MM.1S (cell line): ENCODE measurements at regions not wholly inside any gene's neighbourhood (a gene's known extent, or its start where the extent isn't known, plus 50 kb on each side); places are given as distances from the start of the nearest gene placed in this dataset.

Experiments used
- DNase-seq: peaks from one replicate; pipeline ENCODE4 v3.0.0-alpha.2; 2015
- H2AFZ ChIP-seq: fragments of 300-600 bp; sonication (generic); 2 replicates; pipeline ENCODE4 v1.6.0; 2016; ENCODE audit warnings: antibody characterized with exemption, low read length
- H3F3A ChIP-seq: fragments of 300-600 bp; sonication (generic); 2 replicates; pipeline ENCODE4 v1.6.1; 2016; ENCODE audit warnings: mild to moderate bottlenecking, antibody characterized with exemption, low read length, moderate library complexity, mixed read lengths; ENCODE audit not compliant: insufficient read depth
- H3K27ac ChIP-seq: fragments of 300-600 bp; sonication (generic); 2 replicates; pipeline ENCODE4 v1.5.1; 2016; ENCODE audit warnings: mild to moderate bottlenecking, low read length
- H3K27me3 ChIP-seq: fragments of 300-600 bp; sonication (generic); replicated peaks from 2 replicates; pipeline ENCODE4 v1.6.0; 2016; ENCODE audit warnings: low read length; ENCODE audit not compliant: insufficient read depth
- H3K36me3 ChIP-seq: fragments of 300-600 bp; sonication (generic); replicated peaks from 2 replicates; pipeline ENCODE4 v1.6.1; 2016; ENCODE audit warnings: mild to moderate bottlenecking, low read length, mixed read lengths; ENCODE audit not compliant: insufficient read depth
- H3K4me1 ChIP-seq: fragments of 300-600 bp; sonication (generic); 2 replicates; pipeline ENCODE4 v1.6.1; 2016; ENCODE audit warnings: low read length, mixed read lengths
- H3K4me2 ChIP-seq: fragments of 300-600 bp; sonication (generic); 2 replicates; pipeline ENCODE4 v1.6.0; 2016; ENCODE audit warnings: low read depth, low read length
- H3K4me3 ChIP-seq: fragments of 300-600 bp; sonication (generic); 2 replicates; pipeline ENCODE4 v1.5.1; 2016; ENCODE audit warnings: low read length, mixed read lengths
- H3K79me2 ChIP-seq: fragments of 300-600 bp; sonication (generic); 2 replicates; pipeline ENCODE4 v1.6.1; 2016; ENCODE audit warnings: mixed run types, low read length, mixed read lengths
- H3K9ac ChIP-seq: fragments of 300-600 bp; sonication (generic); 2 replicates; pipeline ENCODE4 v1.6.1; 2016; ENCODE audit warnings: low read length, mixed read lengths
- H3K9me2 ChIP-seq: fragments of 300-600 bp; sonication (generic); replicated peaks from 2 replicates; pipeline ENCODE4 v1.6.1; 2016; ENCODE audit warnings: mild to moderate bottlenecking, low read length, mixed read lengths; ENCODE audit not compliant: insufficient read depth
- H3K9me3 ChIP-seq: fragments of 300-600 bp; sonication (generic); replicated peaks from 2 replicates; pipeline ENCODE4 v1.6.1; 2016; ENCODE audit warnings: mild to moderate bottlenecking, low read length, mixed read lengths; ENCODE audit not compliant: insufficient read depth
- H4K20me1 ChIP-seq: fragments of 300-600 bp; sonication (generic); 2 replicates; pipeline ENCODE4 v1.6.1; 2016; ENCODE audit warnings: mild to moderate bottlenecking, low read length, moderate library complexity, mixed read lengths; ENCODE audit not compliant: insufficient read depth
- EZH2 ChIP-seq: fragments of 300-600 bp; sonication (generic); optimal IDR thresholded peaks from 2 replicates; pipeline ENCODE3; 2017; ENCODE audit warnings: low read depth, mild to moderate bottlenecking, antibody characterized with exemption, low read length, mixed read lengths
- EZH2phosphoT487 ChIP-seq: fragments of 300-600 bp; sonication (generic); IDR thresholded peaks from 2 replicates; pipeline ENCODE4 v1.6.1; 2018; ENCODE audit warnings: antibody characterized with exemption, low read length
- TF ChIP-seq, protein P1 (sequence below): fragments of 300-600 bp; sonication (generic); IDR thresholded peaks from 2 replicates; pipeline ENCODE4 v1.5.1; 2016; ENCODE audit warnings: antibody characterized with exemption, low read length, mixed read lengths

DNA sequence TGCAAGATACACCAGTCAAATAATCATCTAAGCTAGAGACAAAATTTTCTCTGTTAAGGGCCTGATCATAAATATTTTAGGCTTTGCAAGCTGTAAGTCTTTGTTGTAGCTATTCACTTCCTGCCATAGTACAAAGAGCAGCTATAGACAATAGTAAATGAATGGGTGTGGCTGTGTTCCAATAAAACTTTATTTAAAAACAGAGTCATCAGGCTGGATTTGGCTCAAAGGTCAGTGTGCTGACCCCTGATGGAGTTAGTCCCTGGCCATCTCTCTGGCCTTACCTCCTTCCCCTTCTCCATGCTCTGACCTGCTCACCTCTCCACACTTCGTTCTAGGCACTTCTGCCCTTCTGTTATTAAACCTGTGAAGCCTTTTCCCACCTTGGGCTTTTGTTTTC lies 86.0 kb downstream of the DRD1 start:
- Histone ChIP-seq H3K4me3 (no peak overlapping the region), H3K9me3 (no peaks in the 10 kb centered on the region), H3K9me2 (no peaks in the 10 kb centered on the region), H3K4me2 (no peak overlapping the region), H3K36me3 (no peaks in the 10 kb centered on the region), H3K4me1 (no peaks in the 10 kb centered on the region), H3K79me2 (no peaks in the 10 kb centered on the region), H2AFZ (no peak overlapping the region), H4K20me1 (no peaks in the 10 kb centered on the region), H3K27ac (no peak overlapping the region), H3F3A (no peaks in the 10 kb centered on the region), H3K27me3 (no peaks in the 10 kb centered on the region), H3K9ac (no peak overlapping the region)
- no peak for DNase-seq
- no peak for TF ChIP-seq EZH2
- TF ChIP-seq, protein P1, sequence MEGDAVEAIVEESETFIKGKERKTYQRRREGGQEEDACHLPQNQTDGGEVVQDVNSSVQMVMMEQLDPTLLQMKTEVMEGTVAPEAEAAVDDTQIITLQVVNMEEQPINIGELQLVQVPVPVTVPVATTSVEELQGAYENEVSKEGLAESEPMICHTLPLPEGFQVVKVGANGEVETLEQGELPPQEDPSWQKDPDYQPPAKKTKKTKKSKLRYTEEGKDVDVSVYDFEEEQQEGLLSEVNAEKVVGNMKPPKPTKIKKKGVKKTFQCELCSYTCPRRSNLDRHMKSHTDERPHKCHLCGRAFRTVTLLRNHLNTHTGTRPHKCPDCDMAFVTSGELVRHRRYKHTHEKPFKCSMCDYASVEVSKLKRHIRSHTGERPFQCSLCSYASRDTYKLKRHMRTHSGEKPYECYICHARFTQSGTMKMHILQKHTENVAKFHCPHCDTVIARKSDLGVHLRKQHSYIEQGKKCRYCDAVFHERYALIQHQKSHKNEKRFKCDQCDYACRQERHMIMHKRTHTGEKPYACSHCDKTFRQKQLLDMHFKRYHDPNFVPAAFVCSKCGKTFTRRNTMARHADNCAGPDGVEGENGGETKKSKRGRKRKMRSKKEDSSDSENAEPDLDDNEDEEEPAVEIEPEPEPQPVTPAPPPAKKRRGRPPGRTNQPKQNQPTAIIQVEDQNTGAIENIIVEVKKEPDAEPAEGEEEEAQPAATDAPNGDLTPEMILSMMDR = no peak
- no peak for TF ChIP-seq EZH2phosphoT487

DNA sequence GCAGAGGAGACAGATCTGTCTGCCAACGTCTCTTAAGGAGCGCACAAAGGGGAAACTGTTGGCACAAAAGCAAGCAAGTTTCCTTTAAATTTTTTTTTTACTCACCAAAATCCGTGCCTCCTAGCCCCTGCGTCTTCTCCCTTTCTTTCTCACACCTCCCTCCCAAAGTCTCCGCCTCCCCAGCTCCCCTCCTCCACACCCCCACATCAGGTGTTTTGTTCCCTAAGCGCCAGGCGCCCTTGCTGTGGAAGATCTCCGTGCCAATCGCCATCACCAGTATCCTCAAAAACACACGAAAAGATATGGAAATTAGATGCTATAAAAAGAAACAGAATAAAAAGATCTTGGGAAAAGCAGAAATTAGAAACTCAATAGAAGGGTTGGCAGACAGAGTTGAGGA lies 87.6 kb downstream of the DRD1 start:
- no peak for DNase-seq
- H3F3A ChIP-seq = no peaks in the 10 kb centered on the region

GRCh38 chr5:175354964-175355363 lies 89.0 kb downstream of the DRD1 start:
- Histone ChIP-seq H3K27me3 (no peaks in the 10 kb centered on the region), H3F3A (no peaks in the 10 kb centered on the region), H3K9me3 (no peaks in the 10 kb centered on the region), H3K9me2 (no peaks in the 10 kb centered on the region), H3K4me2 (no peak overlapping the region), H3K27ac (no peak overlapping the region), H2AFZ (no peak overlapping the region), H3K9ac (no peak overlapping the region), H3K4me1 (no peaks in the 10 kb centered on the region), H3K36me3 (no peaks in the 10 kb centered on the region), H3K79me2 (no peaks in the 10 kb centered on the region), H4K20me1 (no peaks in the 10 kb centered on the region), H3K4me3 (no peak overlapping the region)
- TF ChIP-seq, protein P1 = no peak
- TF ChIP-seq EZH2phosphoT487 = no peak
- TF ChIP-seq EZH2 = no peak
- DNase-seq = no peak

More for the DNA sequence above, 87.6 kb downstream of the DRD1 start:
- H4K20me1 ChIP-seq = no peaks in the 10 kb centered on the region
- no peaks in the 10 kb centered on the region for H3K4me1 ChIP-seq
- H3K27ac ChIP-seq = no peak overlapping the region
- H3K36me3 ChIP-seq = no peaks in the 10 kb centered on the region
- no peak overlapping the region for H3K9ac ChIP-seq
- H3K9me2 ChIP-seq = no peaks in the 10 kb centered on the region
- TF ChIP-seq EZH2 = no peak
- TF ChIP-seq, protein P1 = no peak
- TF ChIP-seq EZH2phosphoT487 = no peak
- no peaks in the 10 kb centered on the region for H3K9me3 ChIP-seq
- H3K27me3 ChIP-seq = no peaks in the 10 kb centered on the region
- H3K4me3 ChIP-seq = no peak overlapping the region
- H2AFZ ChIP-seq = no peak overlapping the region
- no peaks in the 10 kb centered on the region for H3K79me2 ChIP-seq
- H3K4me2 ChIP-seq = no peak overlapping the region

GRCh38 chr5:175353926-175354325 lies 90.1 kb downstream of the DRD1 start:
- H4K20me1 ChIP-seq = no peaks in the 10 kb centered on the region
- H3K27me3 ChIP-seq = no peaks in the 10 kb centered on the region
- H3K27ac ChIP-seq = no peak overlapping the region
- no peak overlapping the region for H3K4me3 ChIP-seq
- no peaks in the 10 kb centered on the region for H3K9me3 ChIP-seq
- no peak overlapping the region for H2AFZ ChIP-seq
- no peak for DNase-seq
- no peaks in the 10 kb centered on the region for H3K4me1 ChIP-seq
- H3K79me2 ChIP-seq = no peaks in the 10 kb centered on the region
- H3F3A ChIP-seq = no peaks in the 10 kb centered on the region
- no peak overlapping the region for H3K4me2 ChIP-seq
- H3K36me3 ChIP-seq = no peaks in the 10 kb centered on the region
- no peak overlapping the region for H3K9ac ChIP-seq
- TF ChIP-seq, protein P1 = no peak
- TF ChIP-seq EZH2phosphoT487 (no peak), EZH2 (no peak)
- H3K9me2 ChIP-seq = no peaks in the 10 kb centered on the region
